Kidney (tissue), 13 donors: ENCODE measurements at regions not wholly inside any gene's neighbourhood (a gene's known extent, or its start where the extent isn't known, plus 50 kb on each side); places are given as distances from the start of the nearest gene placed in this dataset.

Experiments used
- DNase-seq, 5 donors: peaks; one replicate each; pipeline ENCODE4 v3.0.0-alpha.2; 2013 to 2020
- FAIRE-seq: peaks from 2 replicates; lab custom pipeline; 2012; peaks lifted over from hg19 to GRCh38; lab: Jason Lieb, UNC
- H3K27ac ChIP-seq, 2 donors: one replicate each; pipeline ENCODE4 v1.7.0; 2013; ENCODE audit warnings: low read depth in 2 of 2, low read length in 2 of 2, inconsistent platforms in 1 of 2
- H3K27me3 ChIP-seq: one replicate; pipeline ENCODE4 v1.7.1; 2013; ENCODE audit warnings: low read length, inconsistent platforms; ENCODE audit not compliant: control insufficient read depth, insufficient read depth
- H3K36me3 ChIP-seq, 3 donors: one replicate each; pipeline versions ENCODE4 v1.7.0 to v1.7.1; 2013; ENCODE audit warnings: low read length in 3 of 3, control low read depth in 1 of 3, inconsistent platforms in 1 of 3; ENCODE audit not compliant: insufficient read depth in 3 of 3, control insufficient read depth in 2 of 3
- H3K4me1 ChIP-seq, 3 donors: one replicate each; pipeline versions ENCODE4 v1.7.0 to v1.7.1; 2013; ENCODE audit warnings: low read length in 3 of 3, inconsistent platforms in 1 of 3, low read depth in 1 of 3; ENCODE audit not compliant: control insufficient read depth in 2 of 3, insufficient read depth in 2 of 3
- H3K4me3 ChIP-seq, 3 donors: one replicate each; pipeline versions ENCODE4 v1.7.0 to v1.8.1; 2013; ENCODE audit warnings: low read length in 3 of 3, control low read depth in 1 of 3, inconsistent platforms in 1 of 3
- H3K9ac ChIP-seq, 3 donors: one replicate each; pipeline versions ENCODE4 v1.7.0 to v1.7.1; 2013; ENCODE audit warnings: low read length in 3 of 3, control low read depth in 1 of 3, inconsistent platforms in 1 of 3
- H3K9me3 ChIP-seq, 3 donors: one replicate each; pipeline versions ENCODE4 v1.7.0 to v1.7.1; 2013; ENCODE audit warnings: low read length in 3 of 3, control low read depth in 1 of 3, inconsistent platforms in 1 of 3; ENCODE audit not compliant: control insufficient read depth in 2 of 3, insufficient read depth in 1 of 3
- CTCF ChIP-seq: IDR thresholded peaks from 3 replicates; pipeline ENCODE4 v1.5.1; 2012; ENCODE audit warnings: mild to moderate bottlenecking, moderate library complexity, borderline replicate concordance; ENCODE audit not compliant: insufficient read depth; ENCODE audit errors: extremely low read depth
- intact Hi-C: fragments of 100-400 bp; cut with DNase I; formaldehyde crosslinking; loops from one replicate; pipeline ENCODE4 v1.11.1; 2022
- donor health status: control.
- donor health status: control.
- donor health status: control.
- donor health status: control.
- donor health status: control.
- donor health status: DM: yes; HTN: yes; CAD: no.
- donor health status: Normal renal cell carcinoma (clear cell type).

- no peak overlapping the region for H3K9ac ChIP-seq
- TF ChIP-seq CTCF = no peak
- H3K27ac ChIP-seq = no peak overlapping the region
- intact Hi-C loops = no loop called here
- H3K9me3 ChIP-seq = no peaks in the 10 kb centered on the region
- no peaks in the 10 kb centered on the region for H3K36me3 ChIP-seq
- H3K4me1 ChIP-seq = no peaks in the 10 kb centered on the region
- no peak for DNase-seq
- no peak for FAIRE-seq
- no peaks in the 10 kb centered on the region for H3K27me3 ChIP-seq
- H3K4me3 ChIP-seq = no peak overlapping the region
Measured at GRCh38 chr13:88162076-88162702, 491.0 kb downstream of the SLITRK5 start.

- intact Hi-C loops = no loop called here
- H3K27me3 ChIP-seq = no peaks in the 10 kb centered on the region
- no peaks in the 10 kb centered on the region for H3K36me3 ChIP-seq
- TF ChIP-seq CTCF = no peak
- H3K9ac ChIP-seq = no peak overlapping the region
- no peaks in the 10 kb centered on the region for H3K4me1 ChIP-seq
- H3K9me3 ChIP-seq = peaks cover 0 to 2% (median 0%) of the 10 kb centered on the region in 3 donors
- no peak for FAIRE-seq
- H3K27ac ChIP-seq = no peak overlapping the region
- no peak for DNase-seq
- H3K4me3 ChIP-seq = no peak overlapping the region
Measured at GRCh38 chr13:88176231-88176630, 505.1 kb downstream of the SLITRK5 start.

DNA sequence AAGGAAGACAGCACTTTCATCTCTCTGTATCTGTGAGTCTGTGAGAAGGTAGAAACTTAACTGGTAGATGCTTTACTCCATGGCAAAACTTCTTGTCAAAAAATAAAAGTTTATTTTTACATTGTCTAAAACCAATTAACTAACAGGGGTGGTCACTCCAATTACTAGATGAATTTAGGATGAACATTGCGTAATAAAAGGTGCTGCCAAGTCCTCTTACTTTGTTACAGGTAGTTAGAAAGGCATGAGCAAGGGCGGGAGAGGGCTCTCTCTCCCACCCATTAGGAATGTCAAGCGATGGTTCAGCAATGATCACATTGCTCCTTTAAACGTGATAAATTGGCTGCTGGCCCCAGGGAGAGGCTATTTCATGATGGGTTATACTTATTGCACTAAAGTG, 512.3 kb downstream of the SLITRK5 start:
- no peak overlapping the region for H3K4me3 ChIP-seq
- intact Hi-C loops = no loop called here
- no peaks in the 10 kb centered on the region for H3K9me3 ChIP-seq
- no peaks in the 10 kb centered on the region for H3K27me3 ChIP-seq
- no peaks in the 10 kb centered on the region for H3K4me1 ChIP-seq
- no peak overlapping the region for H3K9ac ChIP-seq
- no peak for DNase-seq
- no peak overlapping the region for H3K27ac ChIP-seq
- no peak for FAIRE-seq
- no peaks in the 10 kb centered on the region for H3K36me3 ChIP-seq
- TF ChIP-seq CTCF = no peak

DNA sequence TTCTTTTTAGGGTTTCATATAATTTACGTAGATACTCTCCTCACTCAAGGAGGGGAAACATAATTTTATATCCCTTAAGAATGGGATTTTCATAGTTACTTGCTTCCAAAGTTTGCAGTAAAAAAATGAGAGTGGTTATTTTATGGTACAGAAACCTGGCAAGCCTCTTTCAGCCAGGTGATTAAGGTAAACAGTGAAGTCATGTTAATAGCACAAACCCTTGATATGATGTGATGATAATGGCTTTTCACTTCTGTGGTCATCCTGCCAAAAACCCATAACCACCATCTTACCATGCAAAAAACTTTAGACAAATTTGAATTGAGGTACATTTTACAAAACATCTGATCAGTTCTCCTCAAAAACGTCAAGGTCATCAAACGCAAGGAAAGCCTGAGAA, 517.8 kb downstream of the SLITRK5 start:
- no peaks in the 10 kb centered on the region for H3K9me3 ChIP-seq
- H3K4me1 ChIP-seq = no peaks in the 10 kb centered on the region
- intact Hi-C loops = no loop called here
- no peak overlapping the region for H3K9ac ChIP-seq
- H3K36me3 ChIP-seq = no peaks in the 10 kb centered on the region
- H3K27ac ChIP-seq = no peak overlapping the region
- FAIRE-seq (no peak), DNase-seq (no peak)
- H3K4me3 ChIP-seq = no peak overlapping the region
- H3K27me3 ChIP-seq = no peaks in the 10 kb centered on the region
- TF ChIP-seq CTCF = no peak
